GM21576 (cell line): ENCODE measurements at regions not wholly inside any gene's neighbourhood (a gene's known extent, or its start where the extent isn't known, plus 50 kb on each side); places are given as distances from the start of the nearest gene placed in this dataset.
"Not testable (repeated sequence)": the region's sequence is repeated elsewhere in the genome, so short reads cannot be mapped to it uniquely, and the experiment has no call there.

Experiments used
- ATAC-seq: cut with Tn5 transposase; IDR thresholded peaks from one replicate; pipeline ENCODE4 v1.9.1; 2021; ENCODE audit warnings: mild to moderate bottlenecking, moderate library complexity; ENCODE audit not compliant: unreplicated experiment

GRCh38 chr10:86579883-86580520 lies 58.4 kb upstream of the WAPL start:
- ATAC-seq: no peak

- no peak for ATAC-seq
Measured at GRCh38 chr10:86580521-86580891, 58.9 kb upstream of the WAPL start.

DNA sequence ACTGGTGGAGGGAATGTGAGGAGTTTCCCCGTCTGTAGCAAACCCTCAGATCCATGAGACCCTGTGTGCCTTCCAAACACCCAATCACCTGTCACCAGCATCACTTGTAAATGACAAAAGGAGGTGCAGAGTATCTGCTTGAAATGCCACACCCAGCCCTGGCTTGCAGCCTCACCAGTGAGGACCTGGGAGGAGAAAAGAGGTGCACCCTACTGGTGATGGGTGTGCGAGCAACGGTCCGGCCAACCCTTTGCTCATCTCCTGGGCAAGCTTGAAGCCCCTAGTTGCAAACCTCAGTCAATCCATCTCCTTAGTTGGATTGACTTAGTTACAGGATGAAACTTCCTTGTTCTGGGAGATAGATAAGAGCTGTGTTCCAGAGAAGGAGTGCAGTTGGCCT lies 62.4 kb upstream of the WAPL start:
- ATAC-seq: peak; percentile 75

DNA sequence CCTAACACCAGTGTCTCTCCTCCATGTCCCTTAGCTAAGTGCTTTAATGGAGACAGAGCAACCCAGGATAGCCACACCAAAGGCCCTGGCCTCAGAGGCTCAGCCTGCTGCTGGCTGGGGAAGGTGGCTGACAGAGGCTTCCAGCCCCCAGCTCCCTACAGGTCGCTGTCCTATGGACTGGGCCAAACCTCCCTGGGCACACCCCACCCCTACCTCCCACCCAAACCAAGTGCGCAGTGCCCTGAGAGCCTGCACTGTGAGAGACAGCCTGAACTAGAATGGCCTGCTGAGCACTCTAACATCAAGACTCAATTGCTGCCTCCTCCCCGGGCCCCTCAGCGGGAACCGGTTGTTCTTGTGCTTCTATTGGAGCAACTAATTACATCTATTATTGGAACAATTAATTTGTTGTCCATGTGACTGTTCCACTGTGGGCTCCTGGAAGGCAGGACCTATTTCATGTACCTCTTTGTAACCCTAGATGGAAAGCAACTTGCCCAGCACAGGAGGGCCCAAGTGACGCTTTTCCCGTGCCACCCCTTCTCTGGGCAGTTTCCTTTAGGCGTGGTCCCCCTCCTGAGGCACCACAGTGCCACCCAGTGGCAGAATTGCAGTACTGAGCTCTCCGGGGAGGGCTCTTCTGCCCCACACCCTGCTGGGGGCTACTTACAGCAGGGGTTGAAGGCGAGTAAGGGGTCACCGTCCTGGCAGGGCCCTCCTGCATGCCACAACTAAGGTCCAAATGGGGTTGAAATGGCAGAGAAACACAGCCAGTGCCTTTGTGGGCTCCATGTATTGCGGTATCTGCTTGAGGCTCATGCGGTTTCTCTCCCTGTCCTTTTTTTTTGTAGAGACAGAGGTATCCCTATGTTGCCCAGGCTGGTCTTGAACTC lies 63.7 kb upstream of the WAPL start:
- peak; percentile 79 for ATAC-seq

GRCh38 chr10:86586516-86586915 lies 64.9 kb upstream of the WAPL start:
- no peak for ATAC-seq

DNA sequence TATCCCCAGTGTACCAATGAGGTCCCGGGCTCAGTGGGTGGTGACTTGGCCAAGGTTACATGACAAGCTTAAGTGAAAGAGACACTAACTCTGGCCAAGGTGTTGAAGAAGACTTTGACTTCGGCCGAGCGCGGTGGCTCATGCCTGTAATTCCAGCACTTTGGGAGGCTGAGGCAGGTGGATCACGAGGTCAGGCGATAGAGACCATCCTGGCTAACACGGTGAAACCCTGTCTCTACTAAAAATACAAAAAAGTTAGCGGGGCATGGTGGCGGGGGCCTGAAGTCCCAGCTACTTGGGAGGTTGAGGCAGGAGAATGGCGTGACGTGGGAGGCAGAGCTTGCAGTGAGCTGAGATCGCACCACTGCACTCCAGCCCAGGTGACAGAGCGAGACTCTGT lies 65.6 kb upstream of the OPN4 start:
- ATAC-seq: not testable (repeated sequence)

DNA sequence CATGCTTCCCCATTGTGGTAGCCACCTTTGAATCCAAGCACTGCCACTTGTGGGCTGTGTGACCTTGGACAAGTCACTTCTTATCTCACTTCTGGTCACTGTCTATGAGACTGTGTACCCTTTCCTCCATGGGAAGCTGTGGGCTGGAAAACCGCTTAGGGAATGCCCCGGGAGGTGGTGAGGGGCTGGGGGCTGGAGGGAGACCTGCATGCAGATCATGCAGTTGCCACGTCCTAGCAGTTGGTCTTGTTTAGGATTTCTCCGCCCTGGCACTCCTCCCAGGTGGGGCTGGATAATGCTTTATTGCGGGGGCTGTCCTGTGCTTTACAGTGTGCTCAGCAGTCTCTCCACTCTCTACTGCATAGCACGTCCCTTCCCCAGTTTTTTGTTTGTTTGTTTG lies 62.9 kb upstream of the OPN4 start:
- ATAC-seq: no peak

DNA sequence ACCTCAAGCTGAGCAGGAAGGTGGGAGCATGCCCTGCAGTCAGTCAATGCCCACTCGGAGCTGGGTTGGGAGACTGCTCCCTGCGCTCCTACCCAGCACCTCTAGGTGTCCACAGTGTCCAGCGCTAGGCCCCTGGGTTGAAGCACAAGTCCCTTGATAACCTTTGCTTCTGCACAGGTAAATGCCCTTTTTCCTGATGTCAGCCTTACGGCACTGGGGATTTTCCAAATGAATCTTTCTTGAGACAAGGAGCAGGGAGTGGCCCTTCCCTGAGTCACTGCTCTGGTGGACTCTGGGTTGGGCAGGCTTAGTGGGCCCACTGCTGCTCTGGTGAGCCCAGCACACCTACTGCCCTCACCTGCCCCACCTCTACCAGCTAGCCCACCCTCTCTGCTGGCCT lies 61.9 kb upstream of the OPN4 start:
- no peak for ATAC-seq

GRCh38 chr10:86594535-86594934 lies 59.8 kb upstream of the OPN4 start:
- no peak for ATAC-seq

DNA sequence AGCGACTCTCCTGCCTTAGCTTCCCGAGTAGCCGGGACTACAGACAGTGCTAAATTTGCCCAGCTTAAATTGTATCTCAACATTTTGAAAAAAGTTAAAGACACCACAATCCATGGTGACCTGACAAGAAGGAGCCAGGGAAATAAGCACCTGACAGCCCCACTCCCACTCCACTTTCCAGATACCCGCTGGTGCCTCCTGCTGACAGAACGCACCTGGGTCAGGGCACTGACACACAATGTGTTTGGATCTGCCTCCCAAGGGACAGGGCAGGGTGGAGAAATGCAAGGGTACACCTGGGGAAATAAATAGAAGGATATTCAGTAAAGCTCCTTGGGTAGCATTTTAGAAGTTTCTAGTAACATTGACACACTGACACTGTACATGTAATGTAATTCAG lies 58.9 kb upstream of the OPN4 start:
- ATAC-seq: no peak

DNA sequence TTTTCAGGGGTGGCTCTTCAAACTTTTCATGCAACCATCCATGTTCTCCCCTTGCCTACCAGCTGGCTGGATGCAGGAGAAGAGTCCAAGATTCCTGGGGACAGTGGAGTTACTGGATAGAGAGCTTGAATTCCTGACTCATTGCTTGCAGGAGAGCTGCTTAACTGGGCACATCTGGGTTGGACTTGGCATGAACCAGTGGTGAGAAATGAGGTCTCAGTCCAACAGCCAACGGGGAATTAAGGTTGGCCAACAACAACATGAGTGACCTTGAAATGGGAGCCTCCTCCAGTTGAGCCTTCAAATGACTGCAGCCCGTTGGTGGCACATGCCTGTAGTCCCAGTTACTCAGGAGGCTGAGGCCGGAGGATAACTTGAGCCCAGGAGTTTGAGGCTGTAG lies 58.1 kb upstream of the OPN4 start:
- no peak for ATAC-seq

DNA sequence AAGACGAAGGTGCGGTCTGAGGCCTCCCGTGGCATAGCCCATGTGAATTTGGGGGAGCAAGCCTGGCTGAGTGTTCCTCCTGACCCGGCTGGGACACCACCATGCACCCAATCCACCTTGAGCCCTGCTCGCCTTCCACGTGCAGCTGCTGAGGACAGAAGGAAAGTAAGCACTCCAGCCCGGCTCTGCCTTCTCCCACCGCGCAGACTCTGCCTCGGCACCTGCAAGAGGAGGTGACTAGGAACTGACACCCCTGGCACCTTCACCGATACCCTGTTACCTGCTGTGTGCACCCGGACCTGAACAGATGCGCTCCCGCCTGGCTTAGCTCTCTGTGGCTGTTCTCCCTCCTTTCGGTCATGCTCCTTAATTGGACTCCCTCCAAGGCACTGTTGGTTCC lies 57.0 kb upstream of the OPN4 start:
- no peak for ATAC-seq

DNA sequence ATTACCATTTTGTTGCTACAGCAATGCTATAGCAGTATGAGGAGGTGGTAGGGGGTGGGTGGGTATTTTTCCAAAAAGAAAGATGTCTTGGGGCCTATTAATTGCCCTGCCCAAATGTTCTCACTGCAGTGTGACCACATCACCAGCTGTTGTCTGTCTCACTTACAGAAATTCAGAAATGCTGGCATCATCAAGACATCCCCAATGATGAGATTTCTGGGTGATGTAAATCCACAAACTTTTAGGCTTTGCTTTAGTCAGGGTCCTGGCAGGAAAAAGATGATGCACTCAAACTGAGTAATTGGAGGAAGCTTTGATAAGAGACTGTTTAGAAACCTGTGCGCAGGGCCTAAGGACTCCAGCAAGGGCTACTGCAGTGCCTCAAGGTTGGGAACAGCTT lies 56.2 kb upstream of the OPN4 start:
- ATAC-seq: no peak

DNA sequence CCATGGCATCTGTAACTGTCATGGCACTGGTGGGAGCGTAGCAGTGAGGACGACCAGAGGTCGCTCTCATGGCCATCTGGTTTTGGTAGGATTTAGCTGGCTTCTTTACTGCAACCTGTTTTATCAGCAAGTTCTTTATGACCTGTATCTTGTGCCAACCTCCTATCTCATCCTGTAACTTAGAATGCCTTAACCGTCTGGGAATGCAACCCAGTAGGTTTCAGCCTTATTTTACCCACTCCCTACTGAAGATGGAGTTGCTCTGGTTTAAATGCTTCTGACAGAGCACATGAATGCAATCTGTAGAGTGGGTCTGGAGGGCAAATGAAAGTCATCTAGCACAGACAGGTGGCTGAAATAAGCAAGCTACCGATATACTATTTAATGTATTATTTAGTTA lies 55.3 kb upstream of the OPN4 start:
- no peak for ATAC-seq

- ATAC-seq: peak; percentile 85
Measured at GRCh38 chr10:86599729-86600128, 54.6 kb upstream of the OPN4 start.

DNA sequence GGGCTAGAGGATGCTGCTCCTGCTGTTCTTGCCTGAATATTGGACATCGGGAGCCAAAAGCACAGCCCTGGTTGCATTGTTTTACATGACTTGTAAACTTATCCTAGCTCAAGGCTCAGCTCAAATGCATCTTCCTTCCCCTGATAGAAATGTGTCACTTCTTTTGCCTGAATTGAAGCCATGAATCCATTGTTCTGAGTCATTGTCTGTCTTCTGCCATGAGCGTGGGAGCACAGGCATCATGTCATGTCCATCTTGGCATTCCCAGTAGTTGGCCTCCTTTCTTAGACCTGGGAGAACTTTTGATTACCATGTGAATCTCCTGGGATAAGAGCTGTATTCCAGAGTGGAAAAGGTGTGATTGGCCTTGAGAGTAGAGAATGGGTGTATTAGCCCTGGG lies 54.1 kb upstream of the OPN4 start:
- no peak for ATAC-seq

DNA sequence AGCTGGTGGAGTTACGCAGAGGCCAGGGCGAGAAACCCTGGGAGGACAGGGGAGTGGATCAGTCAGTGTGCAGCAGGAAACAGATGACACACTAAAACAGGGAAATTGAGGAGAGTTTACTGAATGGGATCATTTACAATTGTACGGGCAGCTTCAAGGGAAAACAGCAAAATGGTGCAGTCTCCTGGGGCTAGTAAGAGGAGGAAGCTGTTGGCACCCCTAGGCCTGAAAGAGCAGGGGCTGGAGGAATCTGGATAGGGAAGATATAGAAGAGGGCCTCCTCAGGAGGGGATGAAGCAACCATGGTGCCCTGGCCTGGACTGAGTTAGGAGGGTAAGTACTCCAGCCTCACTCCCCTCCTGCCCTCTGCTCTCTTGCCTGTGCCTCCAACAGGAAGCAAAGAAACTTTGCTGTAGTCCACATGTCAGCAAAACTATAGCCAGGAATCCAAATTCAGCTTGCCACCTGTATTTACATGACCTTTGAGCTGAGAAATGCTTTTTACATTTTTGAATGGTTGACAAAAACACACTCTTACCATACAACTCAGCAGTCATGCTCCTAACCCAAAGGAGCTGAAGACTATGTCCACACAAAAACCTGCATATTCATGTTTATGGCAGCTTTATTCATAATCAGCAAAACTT lies 52.3 kb upstream of the OPN4 start:
- ATAC-seq: no peak

GRCh38 chr10:86603256-86603655 lies 51.1 kb upstream of the OPN4 start:
- ATAC-seq: no peak
